Mesenteric fat pad (tissue), 1 donor: ENCODE measurements at regions not wholly inside any gene's neighbourhood (a gene's known extent, or its start where the extent isn't known, plus 50 kb on each side); places are given as distances from the start of the nearest gene placed in this dataset.
"Not testable (repeated sequence)": the region's sequence is repeated elsewhere in the genome, so short reads cannot be mapped to it uniquely, and the experiment has no call there.

ENCODE experiments used
- DNase-seq: peaks from one replicate; pipeline ENCODE4 v3.0.0-alpha.2; 2020; ENCODE audit warnings: low spot score
- donor health status: DM: yes; HTN: yes; CAD: no.

DNA sequence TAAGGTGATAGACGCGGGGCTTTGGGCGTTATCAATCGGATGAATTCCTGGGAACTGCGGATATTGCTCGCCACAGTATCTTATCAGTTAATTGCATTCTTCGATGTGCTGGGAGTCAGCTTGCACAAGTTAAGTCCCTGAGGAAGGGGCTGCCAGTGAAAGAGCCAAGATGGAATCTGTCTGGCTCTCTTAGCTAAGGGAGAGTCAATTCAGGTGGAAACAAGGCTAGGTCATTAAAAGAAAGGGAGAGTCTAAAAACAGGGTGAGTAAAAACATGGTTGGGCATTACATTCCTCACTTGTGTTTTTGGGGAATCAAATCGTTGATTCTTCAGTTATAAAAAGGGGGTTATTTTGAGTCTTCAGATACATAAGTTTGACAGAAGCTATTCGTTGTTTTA lies 196.2 kb downstream of the OTOP1 start:
- DNase-seq, result not testable (repeated sequence)

DNA sequence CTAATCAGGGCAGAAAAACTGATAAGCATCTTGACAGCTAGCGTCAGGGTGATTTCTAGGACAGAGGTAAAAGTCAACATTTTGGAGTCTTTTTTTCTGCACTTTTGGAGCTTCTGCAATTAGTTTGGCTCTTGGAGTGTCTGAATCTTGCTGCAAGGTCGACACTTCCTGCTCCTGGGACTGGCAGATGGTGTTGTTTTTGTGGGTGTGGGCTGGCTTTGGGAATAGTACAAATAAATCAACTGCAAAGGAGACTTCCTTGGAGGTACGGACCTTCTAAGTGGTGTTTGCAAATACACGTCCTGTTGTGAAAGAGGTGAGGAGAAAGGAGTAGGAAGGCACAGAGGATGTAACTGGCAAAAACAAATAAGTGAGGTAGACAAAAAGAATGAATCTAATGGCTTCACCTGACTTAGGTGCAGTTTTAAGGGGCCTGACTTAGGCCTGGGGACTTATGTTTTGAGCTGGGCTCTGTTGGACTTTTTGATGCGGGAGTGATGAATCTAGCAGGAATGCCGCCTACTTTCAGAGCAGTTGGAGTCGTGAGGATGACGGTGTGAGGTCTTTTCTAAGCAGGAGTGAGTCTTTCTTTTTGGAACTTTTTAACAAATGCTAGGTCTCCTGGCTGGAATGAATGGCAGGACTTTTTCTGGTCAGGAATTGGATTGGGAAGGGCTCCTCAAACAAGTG lies 195.1 kb downstream of the OTOP1 start:
- DNase-seq, result not testable (repeated sequence)

GRCh38 chr4:4032364-4032763 lies 194.4 kb downstream of the OTOP1 start:
- not testable (repeated sequence) for DNase-seq

DNA sequence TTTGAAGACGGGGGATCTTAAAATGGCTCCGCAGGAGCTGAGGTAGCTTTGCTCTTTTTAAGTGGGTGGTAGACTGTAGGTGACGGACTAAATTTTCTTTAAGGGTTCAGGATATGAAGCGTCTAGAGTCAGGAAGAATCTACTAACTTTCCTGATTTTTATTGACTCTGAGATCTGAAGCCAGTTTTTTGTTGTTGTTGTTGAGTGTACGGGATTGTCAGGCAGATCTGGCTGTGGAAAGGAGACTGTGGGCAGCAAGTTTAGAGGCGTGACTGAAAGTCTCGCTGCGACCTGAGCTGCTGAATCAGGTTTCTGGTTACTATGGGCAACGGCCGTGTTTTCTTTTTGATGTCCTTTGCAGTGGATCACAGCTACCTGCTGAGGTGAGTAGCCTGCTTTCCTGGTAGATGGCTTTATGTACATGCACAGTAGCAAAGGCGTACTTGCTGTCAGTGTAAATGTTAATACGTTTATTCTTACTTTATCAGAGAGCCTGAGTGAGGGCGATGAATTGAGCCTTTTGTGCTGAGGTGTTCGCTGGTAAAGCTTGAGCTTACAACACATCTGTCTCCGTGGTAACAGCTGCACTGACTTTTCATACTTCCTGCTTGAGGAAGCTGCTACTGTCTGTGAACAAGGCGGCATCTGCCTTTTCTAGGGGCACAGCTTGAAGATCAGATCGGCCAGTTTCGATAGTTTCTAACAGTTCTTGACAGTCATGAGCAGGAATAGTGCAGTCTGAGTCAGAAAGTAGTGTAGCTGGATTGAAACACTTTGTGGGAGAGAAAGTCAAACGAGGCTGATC lies 193.7 kb downstream of the OTOP1 start:
- DNase-seq, result not testable (repeated sequence)

GRCh38 chr4:4037399-4038138 lies 189.2 kb downstream of the OTOP1 start:
- DNase-seq, result not testable (repeated sequence)

DNA sequence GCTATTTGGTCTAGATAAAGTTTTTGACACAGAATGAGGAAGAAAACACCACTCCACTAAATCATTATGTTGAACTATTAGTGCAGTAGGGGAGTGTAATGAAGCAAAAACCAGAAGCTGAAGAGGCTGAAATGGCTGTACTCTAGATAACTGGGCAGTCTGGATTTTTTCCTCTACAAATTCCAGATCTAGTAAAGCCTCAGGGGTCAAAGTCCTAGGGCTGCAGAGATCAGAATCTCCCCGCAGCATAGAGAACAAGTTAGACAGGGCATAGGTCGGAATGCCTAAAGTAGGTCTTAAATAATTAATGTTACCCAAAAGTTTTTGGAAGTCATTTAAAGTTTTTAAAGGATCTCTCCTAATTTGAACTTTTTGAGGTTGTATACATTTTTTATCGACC lies 180.9 kb downstream of the OTOP1 start:
- not testable (repeated sequence) for DNase-seq

GRCh38 chr4:4046686-4047085 lies 180.0 kb downstream of the OTOP1 start:
- not testable (repeated sequence) for DNase-seq

GRCh38 chr4:4047202-4047601 lies 179.5 kb downstream of the OTOP1 start:
- DNase-seq, result not testable (repeated sequence)

DNA sequence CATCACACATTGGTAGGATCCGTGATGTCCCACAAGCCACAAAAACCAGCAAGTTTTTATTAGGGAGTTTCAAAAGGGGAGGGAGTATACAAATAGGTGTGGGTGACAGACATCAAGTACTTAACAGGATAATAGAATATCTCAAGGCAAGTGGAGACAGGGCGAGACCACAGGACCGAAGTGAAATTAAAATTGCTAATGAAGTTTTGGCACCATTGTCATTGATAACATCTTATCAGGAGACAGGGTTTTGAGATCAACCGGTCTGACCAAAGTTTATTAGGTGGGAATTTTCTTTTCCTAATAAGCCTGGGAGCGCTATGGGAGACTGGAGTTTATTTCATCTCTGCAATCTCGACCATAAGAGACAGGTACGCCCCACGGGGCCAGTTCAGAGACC lies 178.5 kb downstream of the OTOP1 start:
- not testable (repeated sequence) for DNase-seq

GRCh38 chr4:4050781-4051180 lies 175.9 kb downstream of the OTOP1 start:
- not testable (repeated sequence) for DNase-seq

- DNase-seq, result not testable (repeated sequence)
Observed at GRCh38 chr4:4052933-4053332, 173.8 kb downstream of the OTOP1 start.

GRCh38 chr4:4057226-4057625 lies 169.5 kb downstream of the OTOP1 start:
- DNase-seq, result not testable (repeated sequence)

GRCh38 chr4:4084171-4084570 lies 142.6 kb downstream of the OTOP1 start:
- DNase-seq, result not testable (repeated sequence)

DNA sequence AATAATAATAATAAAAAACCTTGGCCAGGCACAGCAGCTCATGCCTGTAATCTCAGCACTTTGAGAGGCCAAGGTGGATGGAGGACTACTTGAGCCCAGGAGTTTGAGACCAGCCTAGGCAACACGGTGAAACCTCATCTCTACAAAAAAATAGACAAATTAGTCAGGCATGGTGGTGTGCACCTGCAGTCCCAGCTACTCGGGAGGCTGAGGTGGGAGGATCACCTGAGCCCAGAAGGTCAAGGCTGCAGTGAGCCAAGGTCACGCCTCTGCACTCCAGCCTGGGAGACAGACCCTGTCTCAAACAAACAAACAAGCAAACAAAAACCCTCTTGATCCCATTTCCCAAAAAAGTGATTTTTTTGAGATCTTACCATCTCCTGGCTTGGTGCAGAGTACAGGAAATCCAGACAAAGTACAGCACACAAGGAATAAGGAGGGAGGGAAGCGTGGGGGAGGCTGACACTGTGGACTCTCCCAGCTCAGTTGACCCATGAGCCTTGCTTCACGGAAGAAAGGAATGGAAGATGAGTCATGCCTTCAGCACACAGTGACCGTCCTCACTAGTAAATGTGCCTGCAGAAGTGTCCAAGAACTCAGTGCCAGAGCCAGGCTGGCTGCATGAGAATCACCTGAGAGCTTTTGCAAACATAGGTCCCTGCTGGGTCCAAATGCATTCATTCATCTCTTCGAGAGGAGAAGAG lies 136.9 kb downstream of the OTOP1 start:
- DNase-seq, result not testable (repeated sequence)

GRCh38 chr4:4090720-4091119 lies 136.0 kb downstream of the OTOP1 start:
- not testable (repeated sequence) for DNase-seq

- DNase-seq, result not testable (repeated sequence)
Observed at GRCh38 chr4:4092159-4092558, 134.6 kb downstream of the OTOP1 start.

- not testable (repeated sequence) for DNase-seq
Observed at GRCh38 chr4:4099610-4100009, 127.1 kb downstream of the OTOP1 start.

GRCh38 chr4:4106923-4107322 lies 119.8 kb downstream of the OTOP1 start:
- DNase-seq, result not testable (repeated sequence)

DNA sequence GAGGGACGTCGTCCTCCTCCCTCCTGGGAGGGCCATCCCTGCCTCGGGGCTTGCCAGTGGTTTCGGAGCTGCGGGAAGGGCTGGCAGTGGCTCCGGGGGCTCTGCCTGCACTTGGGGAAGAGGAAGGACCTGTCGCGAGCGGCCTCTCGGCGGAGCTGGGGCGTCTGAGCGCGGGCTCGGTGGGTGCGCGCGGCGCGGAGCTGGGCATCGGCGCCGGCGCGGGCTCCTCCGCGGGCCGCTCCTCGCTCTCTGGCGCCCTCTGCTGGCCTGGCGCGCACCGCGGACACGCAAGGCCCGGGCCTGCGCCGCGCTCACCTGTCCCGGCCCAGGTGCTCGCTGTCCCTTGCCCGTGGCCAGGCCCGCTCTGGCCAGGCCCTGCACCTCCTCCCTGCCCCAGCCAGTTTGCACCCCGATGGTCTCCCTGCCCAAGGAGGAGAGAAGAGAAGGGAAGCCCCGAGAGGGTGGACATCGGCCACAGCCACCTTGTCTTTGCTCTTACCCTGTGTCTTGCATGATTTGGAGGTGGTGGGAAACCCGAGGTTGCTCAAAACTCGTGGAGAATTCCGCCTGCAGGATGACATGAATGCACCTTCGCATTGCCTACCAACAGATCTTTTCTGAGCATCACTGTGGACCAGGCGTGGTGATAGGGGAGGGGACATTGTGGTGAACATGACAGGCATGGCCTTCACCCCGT lies 119.2 kb downstream of the OTOP1 start:
- DNase-seq, result not testable (repeated sequence)

GRCh38 chr4:4115381-4115780 lies 111.3 kb downstream of the OTOP1 start:
- not testable (repeated sequence) for DNase-seq
